Chondrocyte (in vitro differentiated cells): ENCODE measurements at regions not wholly inside any gene's neighbourhood (a gene's known extent, or its start where the extent isn't known, plus 50 kb on each side); places are given as distances from the start of the nearest gene placed in this dataset.

Experiments used
- DNase-seq: peaks from one replicate; pipeline ENCODE4 v3.0.0; 2021; ENCODE audit warnings: mixed read lengths, low spot score
- H3K27ac Mint-ChIP-seq: one replicate; pipeline ENCODE4 v1.8.0; 2021; ENCODE audit warnings: mild to moderate bottlenecking, moderate library complexity, mixed read lengths; ENCODE audit not compliant: unreplicated experiment
- H3K27me3 Mint-ChIP-seq: 2 replicates; pipeline ENCODE4 v1.8.0; 2021; ENCODE audit warnings: low read depth, mixed read lengths
- H3K36me3 Mint-ChIP-seq: 2 replicates; pipeline ENCODE4 v1.8.0; 2021; ENCODE audit warnings: low read depth, mixed read lengths
- H3K4me1 Mint-ChIP-seq: 2 replicates; pipeline ENCODE4 v1.8.0; 2021; ENCODE audit warnings: low read depth, mild to moderate bottlenecking, mixed read lengths
- H3K4me3 Mint-ChIP-seq: one replicate; pipeline ENCODE4 v1.8.0; 2021; ENCODE audit warnings: mild to moderate bottlenecking, moderate library complexity, mixed read lengths; ENCODE audit not compliant: unreplicated experiment
- H3K9me3 Mint-ChIP-seq: 2 replicates; pipeline ENCODE4 v1.8.0; 2021; ENCODE audit warnings: low read depth, mixed read lengths
- TF ChIP-seq, protein P1 (sequence below): fragments of 200-600 bp; sonication (generic); IDR thresholded peaks from 2 replicates; pipeline ENCODE4 v1.5.0; 2021; ENCODE audit warnings: antibody characterized with exemption, mild to moderate bottlenecking, moderate library complexity

DNA sequence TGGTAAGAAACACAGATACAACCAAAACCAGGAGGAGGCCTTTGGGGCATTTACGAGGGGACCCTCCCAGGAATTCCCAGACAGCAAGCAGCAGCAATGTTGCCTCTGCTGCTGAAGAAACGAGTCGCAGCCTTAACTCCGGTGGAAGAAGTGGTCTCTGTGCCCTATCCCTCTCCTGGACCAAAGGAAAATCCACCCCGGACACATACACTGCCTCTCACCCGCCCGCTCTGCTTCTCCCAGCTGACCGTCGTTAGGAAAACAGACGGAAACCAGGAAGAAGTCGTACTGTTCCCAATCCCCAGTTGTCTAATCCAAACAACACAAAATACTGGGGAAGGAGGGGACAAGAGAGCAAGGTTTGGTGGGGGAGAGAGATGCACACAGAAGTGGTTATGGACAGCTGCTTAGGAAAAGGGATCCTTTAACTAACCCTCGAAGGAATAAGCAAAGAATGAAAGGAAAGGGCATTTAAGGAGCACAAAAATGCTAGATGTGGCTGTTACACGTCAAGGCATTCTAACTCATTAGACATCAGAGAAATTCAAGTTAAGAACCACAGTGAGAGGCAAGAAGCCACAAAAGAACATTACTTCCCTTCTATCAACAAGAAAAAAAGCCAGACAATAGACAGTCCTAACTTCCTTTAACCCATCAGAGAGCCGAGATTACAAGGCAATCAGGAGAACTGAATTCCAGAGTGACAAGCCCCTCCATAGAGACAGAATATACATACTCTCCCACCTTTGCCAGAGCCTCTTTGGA, 71.9 kb downstream of the ACTL7B start:
- Mint-ChIP-seq H3K27me3 (peaks cover 17% of the 10 kb centered on the region), H3K9me3 (peaks cover 2% of the 10 kb centered on the region), H3K4me3 (no peak overlapping the region), H3K36me3 (no peaks in the 10 kb centered on the region), H3K4me1 (peaks cover 43% of the 10 kb centered on the region), H3K27ac (peak overlapping the region; percentile 39)
- no peak for DNase-seq
- TF ChIP-seq, protein P1, sequence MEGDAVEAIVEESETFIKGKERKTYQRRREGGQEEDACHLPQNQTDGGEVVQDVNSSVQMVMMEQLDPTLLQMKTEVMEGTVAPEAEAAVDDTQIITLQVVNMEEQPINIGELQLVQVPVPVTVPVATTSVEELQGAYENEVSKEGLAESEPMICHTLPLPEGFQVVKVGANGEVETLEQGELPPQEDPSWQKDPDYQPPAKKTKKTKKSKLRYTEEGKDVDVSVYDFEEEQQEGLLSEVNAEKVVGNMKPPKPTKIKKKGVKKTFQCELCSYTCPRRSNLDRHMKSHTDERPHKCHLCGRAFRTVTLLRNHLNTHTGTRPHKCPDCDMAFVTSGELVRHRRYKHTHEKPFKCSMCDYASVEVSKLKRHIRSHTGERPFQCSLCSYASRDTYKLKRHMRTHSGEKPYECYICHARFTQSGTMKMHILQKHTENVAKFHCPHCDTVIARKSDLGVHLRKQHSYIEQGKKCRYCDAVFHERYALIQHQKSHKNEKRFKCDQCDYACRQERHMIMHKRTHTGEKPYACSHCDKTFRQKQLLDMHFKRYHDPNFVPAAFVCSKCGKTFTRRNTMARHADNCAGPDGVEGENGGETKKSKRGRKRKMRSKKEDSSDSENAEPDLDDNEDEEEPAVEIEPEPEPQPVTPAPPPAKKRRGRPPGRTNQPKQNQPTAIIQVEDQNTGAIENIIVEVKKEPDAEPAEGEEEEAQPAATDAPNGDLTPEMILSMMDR: no peak

DNA sequence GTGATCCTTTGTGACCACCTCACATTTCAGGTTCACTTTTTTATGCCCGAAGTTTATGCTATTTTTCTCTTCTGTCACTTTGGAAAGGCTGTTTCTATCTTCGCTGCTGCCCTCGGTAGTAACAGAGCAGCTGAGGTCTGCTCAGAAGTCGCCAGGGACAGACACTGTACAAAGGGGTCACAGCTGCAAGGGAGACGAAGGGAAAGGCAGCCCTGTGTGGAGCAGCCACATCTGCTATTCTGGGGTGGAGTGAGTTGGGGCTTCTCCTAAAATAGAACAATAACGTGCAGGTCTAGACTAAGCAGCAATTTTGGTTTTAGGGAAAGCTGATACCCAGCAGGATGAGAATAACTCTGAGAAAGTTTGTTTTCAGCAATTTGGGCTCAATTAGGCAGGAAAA, 72.5 kb downstream of the ACTL7B start:
- Mint-ChIP-seq H3K4me3 (no peak overlapping the region), H3K36me3 (no peaks in the 10 kb centered on the region), H3K27me3 (peaks cover 22% of the 10 kb centered on the region), H3K4me1 (peaks cover 43% of the 10 kb centered on the region), H3K27ac (peak overlapping the region; percentile 24), H3K9me3 (peaks cover 2% of the 10 kb centered on the region)
- no peak for DNase-seq
- TF ChIP-seq, protein P1: no peak

DNA sequence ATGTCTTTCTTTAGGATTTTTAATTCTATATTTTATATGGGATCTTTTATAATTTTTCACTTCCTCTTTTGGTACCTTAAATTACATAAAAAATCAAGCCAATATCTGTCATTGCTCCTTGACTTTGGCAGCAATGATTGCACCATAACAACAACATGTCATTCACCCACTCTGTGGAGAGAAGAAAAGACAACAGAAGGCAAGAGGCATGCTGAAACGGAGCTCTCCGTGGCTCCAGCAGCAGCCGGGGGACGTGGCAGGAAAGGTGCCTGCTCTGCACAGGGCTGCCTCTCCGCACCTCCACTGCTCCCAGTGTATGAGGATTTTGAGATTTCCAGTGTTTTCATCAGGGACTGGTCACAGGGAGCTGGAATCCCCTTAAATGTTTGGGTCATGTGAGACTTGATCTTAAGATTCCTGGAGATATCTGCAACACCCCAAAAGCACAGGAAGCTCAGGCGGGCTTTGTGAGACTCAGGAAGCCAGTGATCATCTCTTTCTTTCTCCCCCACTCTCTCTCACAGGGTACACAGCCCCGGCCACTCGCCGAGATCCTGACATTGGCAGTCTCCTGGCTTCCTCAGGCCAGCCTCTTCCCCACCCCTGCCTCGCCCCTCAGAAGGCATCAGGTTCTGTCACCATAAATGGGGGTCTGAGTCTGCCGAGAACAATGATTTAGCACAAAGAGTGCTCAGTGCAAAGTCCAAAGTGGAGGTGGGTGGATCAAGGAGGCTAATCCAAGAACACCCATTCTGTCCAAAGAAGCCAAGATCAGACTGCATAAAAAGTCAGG, 74.6 kb downstream of the ACTL7B start:
- H3K27ac Mint-ChIP-seq: no peak overlapping the region
- H3K4me1 Mint-ChIP-seq: peaks cover 40% of the 10 kb centered on the region
- H3K9me3 Mint-ChIP-seq: peaks cover 2% of the 10 kb centered on the region
- no peak overlapping the region for H3K4me3 Mint-ChIP-seq
- TF ChIP-seq, protein P1: no peak
- no peaks in the 10 kb centered on the region for H3K36me3 Mint-ChIP-seq
- H3K27me3 Mint-ChIP-seq: peaks cover 28% of the 10 kb centered on the region
- DNase-seq: no peak

DNA sequence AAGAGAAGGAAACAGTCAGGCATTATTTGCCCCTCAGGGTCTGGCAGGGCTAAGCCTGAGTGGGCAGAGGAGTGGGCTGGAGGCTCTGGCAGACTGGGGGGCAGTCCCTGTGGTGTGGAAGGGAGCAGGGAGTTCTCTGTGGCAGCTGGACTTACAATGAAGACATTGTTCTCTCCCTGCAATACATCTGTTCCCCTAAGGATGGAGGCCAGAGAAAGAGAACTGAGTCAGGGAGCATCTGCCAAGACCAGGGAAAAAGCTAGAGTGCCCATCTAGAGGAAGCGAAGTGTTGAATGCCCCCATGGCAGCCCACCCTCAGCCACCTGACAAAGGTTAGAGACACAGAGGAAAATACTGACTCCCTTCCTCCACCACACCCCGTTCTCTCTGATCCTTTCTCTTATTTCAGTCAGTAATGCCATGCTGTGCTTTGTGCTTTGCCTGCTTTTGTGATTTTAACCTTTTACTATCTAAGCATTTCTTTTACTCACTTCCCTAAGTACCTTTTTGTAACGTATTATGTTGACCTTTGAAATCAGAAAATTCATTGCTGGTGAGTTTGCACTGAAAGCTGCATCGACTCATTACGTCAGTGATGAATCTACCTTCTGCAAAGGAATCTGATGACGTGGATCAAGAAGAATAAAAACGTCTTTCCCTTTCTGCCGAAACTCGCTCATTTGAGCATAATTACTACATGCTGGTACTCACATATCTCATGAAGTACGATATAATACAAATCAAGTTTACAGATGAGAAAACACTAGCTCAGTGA, 76.0 kb downstream of the ACTL7B start:
- TF ChIP-seq, protein P1: no peak
- no peak overlapping the region for H3K4me3 Mint-ChIP-seq
- H3K27me3 Mint-ChIP-seq: peaks cover 34% of the 10 kb centered on the region
- peaks cover 41% of the 10 kb centered on the region for H3K4me1 Mint-ChIP-seq
- H3K9me3 Mint-ChIP-seq: no peaks in the 10 kb centered on the region
- no peaks in the 10 kb centered on the region for H3K36me3 Mint-ChIP-seq
- H3K27ac Mint-ChIP-seq: no peak overlapping the region
- no peak for DNase-seq
